ENCODE measurements at regions not wholly inside any gene's neighbourhood (a gene's known extent, or its start where the extent isn't known, plus 50 kb on each side); places are given as distances from the start of the nearest gene placed in this dataset.

DNA sequence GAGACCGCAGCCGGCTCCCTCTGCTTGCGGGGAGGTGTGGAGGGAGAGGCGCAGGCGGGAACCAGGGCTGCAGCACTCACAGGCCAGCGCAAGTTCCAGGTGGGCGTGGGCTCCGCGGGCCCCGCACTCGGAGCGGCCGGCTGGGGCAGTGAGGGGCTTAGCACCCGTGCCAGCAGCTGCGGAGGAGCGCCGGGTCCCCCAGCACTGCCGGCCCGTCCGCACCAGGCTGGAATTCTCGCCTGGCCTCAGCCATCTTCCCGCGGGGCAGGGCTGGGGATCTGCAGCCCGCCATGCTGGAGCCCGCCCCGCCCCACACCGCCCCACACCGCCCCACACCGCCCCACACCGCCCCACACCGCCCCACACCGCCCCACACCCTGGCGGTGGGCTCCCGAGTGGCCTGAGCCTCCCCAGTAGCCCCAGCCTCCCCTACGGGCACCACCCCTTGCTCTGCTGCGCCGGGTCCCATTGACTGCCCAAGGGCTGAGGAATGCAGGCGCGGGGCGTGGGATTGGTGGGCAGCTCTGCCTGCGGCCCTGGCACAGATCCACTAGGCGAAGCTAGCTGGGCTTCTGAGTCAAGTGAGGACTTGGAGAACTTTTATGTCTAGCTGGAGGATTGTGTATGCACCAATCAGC, 123.9 kb upstream of the MGAT5 start:
- no peak overlapping the region for H3K4me3 ChIP-seq (ENCODE audit: low read depth, low read length)
- in situ Hi-C loops (cut with HindIII; ENCODE audit: low sequenced_read_pairs) = no loop called here
- TF ChIP-seq, protein P1, sequence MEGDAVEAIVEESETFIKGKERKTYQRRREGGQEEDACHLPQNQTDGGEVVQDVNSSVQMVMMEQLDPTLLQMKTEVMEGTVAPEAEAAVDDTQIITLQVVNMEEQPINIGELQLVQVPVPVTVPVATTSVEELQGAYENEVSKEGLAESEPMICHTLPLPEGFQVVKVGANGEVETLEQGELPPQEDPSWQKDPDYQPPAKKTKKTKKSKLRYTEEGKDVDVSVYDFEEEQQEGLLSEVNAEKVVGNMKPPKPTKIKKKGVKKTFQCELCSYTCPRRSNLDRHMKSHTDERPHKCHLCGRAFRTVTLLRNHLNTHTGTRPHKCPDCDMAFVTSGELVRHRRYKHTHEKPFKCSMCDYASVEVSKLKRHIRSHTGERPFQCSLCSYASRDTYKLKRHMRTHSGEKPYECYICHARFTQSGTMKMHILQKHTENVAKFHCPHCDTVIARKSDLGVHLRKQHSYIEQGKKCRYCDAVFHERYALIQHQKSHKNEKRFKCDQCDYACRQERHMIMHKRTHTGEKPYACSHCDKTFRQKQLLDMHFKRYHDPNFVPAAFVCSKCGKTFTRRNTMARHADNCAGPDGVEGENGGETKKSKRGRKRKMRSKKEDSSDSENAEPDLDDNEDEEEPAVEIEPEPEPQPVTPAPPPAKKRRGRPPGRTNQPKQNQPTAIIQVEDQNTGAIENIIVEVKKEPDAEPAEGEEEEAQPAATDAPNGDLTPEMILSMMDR (IDR thresholded peaks at IDR 0.05; ENCODE audit: low read depth, low read length) = no peak
- no peak for DNase-seq (ENCODE audit: low read depth, low spot score)

- in situ Hi-C loops (cut with HindIII; ENCODE audit: low sequenced_read_pairs) = no loop called here
- DNase-seq (ENCODE audit: low read depth, low spot score) = no peak
- TF ChIP-seq, protein P1 (IDR thresholded peaks at IDR 0.05; ENCODE audit: low read depth, low read length) = no peak
- H3K4me3 ChIP-seq (ENCODE audit: low read depth, low read length) = no peak overlapping the region
These were observed 122.0 kb upstream of the MGAT5 start for GRCh38 chr2:134131681-134132489.

DNA sequence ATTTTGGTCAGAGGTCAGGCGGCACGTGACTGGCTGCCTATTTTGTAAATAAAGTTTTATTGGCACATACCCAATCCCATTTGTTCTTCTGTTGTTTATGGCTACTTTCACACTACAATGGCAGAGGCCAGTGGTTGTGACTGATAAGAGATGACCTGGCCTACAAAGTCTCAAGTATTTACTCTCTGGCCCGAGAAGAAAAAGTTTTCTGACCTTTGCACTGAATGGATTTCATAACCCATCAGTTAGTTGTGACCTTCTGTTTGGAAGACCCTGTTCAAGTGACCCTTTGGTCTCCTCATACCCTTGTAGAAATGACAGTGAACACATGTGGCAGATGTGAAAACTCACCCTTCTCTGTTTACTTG, 121.4 kb upstream of the MGAT5 start:
- in situ Hi-C loops (cut with HindIII; ENCODE audit: low sequenced_read_pairs) = no loop called here
- TF ChIP-seq, protein P1 (IDR thresholded peaks at IDR 0.05; ENCODE audit: low read depth, low read length) = no peak
- no peak overlapping the region for H3K4me3 ChIP-seq (ENCODE audit: low read depth, low read length)
- no peak for DNase-seq (ENCODE audit: low read depth, low spot score)

GRCh38 chr2:134133622-134134312, 120.1 kb upstream of the MGAT5 start:
- DNase-seq (ENCODE audit: low read depth, low spot score) = no peak
- TF ChIP-seq, protein P1 (IDR thresholded peaks at IDR 0.05; ENCODE audit: low read depth, low read length) = no peak
- in situ Hi-C loops (cut with HindIII; ENCODE audit: low sequenced_read_pairs) = no loop called here
- no peak overlapping the region for H3K4me3 ChIP-seq (ENCODE audit: low read depth, low read length)

GRCh38 chr2:134134313-134134706, 119.6 kb upstream of the MGAT5 start:
- TF ChIP-seq, protein P1 (IDR thresholded peaks at IDR 0.05; ENCODE audit: low read depth, low read length) = no peak
- no peak overlapping the region for H3K4me3 ChIP-seq (ENCODE audit: low read depth, low read length)
- DNase-seq (ENCODE audit: low read depth, low spot score) = no peak
- in situ Hi-C loops (cut with HindIII; ENCODE audit: low sequenced_read_pairs) = no loop called here

DNA sequence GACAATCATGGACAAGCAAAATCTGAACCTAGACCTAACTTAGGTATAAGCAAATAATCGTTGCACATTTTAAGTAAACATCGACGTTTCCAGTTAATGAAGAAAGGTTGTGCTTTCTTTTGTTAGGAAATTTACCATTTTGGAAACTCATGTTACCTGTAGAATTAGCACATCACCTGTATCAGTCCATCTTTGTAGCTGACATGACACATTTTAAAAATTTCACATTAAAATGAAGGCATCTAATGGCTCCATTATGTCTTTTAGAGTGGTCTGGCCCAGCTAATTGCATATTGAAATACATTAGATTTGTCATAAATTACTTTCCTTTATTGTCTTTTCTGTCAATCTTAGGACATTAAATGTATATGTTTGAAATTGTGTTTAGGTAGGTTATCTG, 119.0 kb upstream of the MGAT5 start:
- no peak overlapping the region for H3K4me3 ChIP-seq (ENCODE audit: low read depth, low read length)
- TF ChIP-seq, protein P1 (IDR thresholded peaks at IDR 0.05; ENCODE audit: low read depth, low read length) = no peak
- no peak for DNase-seq (ENCODE audit: low read depth, low spot score)
- in situ Hi-C loops (cut with HindIII; ENCODE audit: low sequenced_read_pairs) = no loop called here

Measured in astrocyte of the spinal cord (primary cell).